HL-60 (cell line): ENCODE measurements at regions not wholly inside any gene's neighbourhood (a gene's known extent, or its start where the extent isn't known, plus 50 kb on each side); places are given as distances from the start of the nearest gene placed in this dataset.

Source experiments
- DNase-seq, 2 experiments: peaks; one replicate each; pipeline ENCODE4 v3.0.0-alpha.2; 2010 to 2020; ENCODE audit warnings: low read depth in 1 of 2, low spot score in 1 of 2
- H3K27ac ChIP-seq: fragments of 250-450 bp; sonication (Bioruptor Pico); replicated peaks from 2 replicates; pipeline ENCODE4 v1.5.1; 2020; ENCODE audit warnings: mild to moderate bottlenecking, moderate library complexity
- H3K27me3 ChIP-seq: fragments of 250-450 bp; sonication (Bioruptor Pico); 2 replicates; pipeline ENCODE4 v1.5.1; 2021; ENCODE audit warnings: mild to moderate bottlenecking, moderate library complexity; ENCODE audit not compliant: insufficient read depth, poor library complexity, severe bottlenecking
- H3K4me3 ChIP-seq: replicated peaks from 2 replicates; pipeline ENCODE4 v1.5.1; 2011; ENCODE audit warnings: mild to moderate bottlenecking, control low read depth, low read length; ENCODE audit not compliant: insufficient read depth
- CTCF ChIP-seq: IDR thresholded peaks from one replicate; pipeline ENCODE4 v1.5.1; 2011; ENCODE audit warnings: low read length, control low read depth, inconsistent platforms; ENCODE audit not compliant: insufficient read depth
- GABPA ChIP-seq: IDR thresholded peaks from 2 replicates; pipeline ENCODE4 v1.6.1; 2012; ENCODE audit warnings: low read depth
- POLR2AphosphoS5 ChIP-seq: IDR thresholded peaks from 2 replicates; pipeline ENCODE4 v1.6.1; 2012; ENCODE audit warnings: low read depth
- REST ChIP-seq: IDR thresholded peaks from 2 replicates; pipeline ENCODE4 v1.6.1; 2012; ENCODE audit warnings: low read depth; ENCODE audit not compliant: insufficient replicate concordance
- SPI1 ChIP-seq: IDR thresholded peaks from 2 replicates; pipeline ENCODE4 v1.6.1; 2012; ENCODE audit warnings: low read depth, mild to moderate bottlenecking, borderline replicate concordance

GRCh38 chr14:65854215-65854614, 441.7 kb downstream of the FUT8 start:
- Histone ChIP-seq H3K27ac (no peak overlapping the region), H3K4me3 (no peak overlapping the region), H3K27me3 (no peaks in the 10 kb centered on the region)
- DNase-seq, result no peak
- TF ChIP-seq REST (no peak), SPI1 (no peak), GABPA (no peak), POLR2AphosphoS5 (no peak), CTCF (no peak)

GRCh38 chr14:65860956-65861611, 448.6 kb downstream of the FUT8 start:
- no peaks in the 10 kb centered on the region for H3K27me3 ChIP-seq
- TF ChIP-seq CTCF, result no peak
- TF ChIP-seq SPI1, result no peak
- no peak for TF ChIP-seq REST
- no peak for TF ChIP-seq POLR2AphosphoS5
- no peak for TF ChIP-seq GABPA
- H3K27ac ChIP-seq, result no peak overlapping the region
- no peak for DNase-seq
- H3K4me3 ChIP-seq, result no peak overlapping the region

- no peak overlapping the region for H3K27ac ChIP-seq
- DNase-seq, result no peak
- TF ChIP-seq POLR2AphosphoS5 (no peak), CTCF (no peak), SPI1 (no peak), GABPA (no peak), REST (no peak)
Measured at GRCh38 chr14:65864549-65864948, 452.0 kb downstream of the FUT8 start.

More at GRCh38 chr14:65864549-65864948, 452.0 kb downstream of the FUT8 start:
- Histone ChIP-seq H3K4me3 (no peak overlapping the region), H3K27me3 (no peaks in the 10 kb centered on the region)
